GM19023 (cell line): ENCODE measurements at regions not wholly inside any gene's neighbourhood (a gene's known extent, or its start where the extent isn't known, plus 50 kb on each side); places are given as distances from the start of the nearest gene placed in this dataset.

Source experiments
- ATAC-seq: cut with Tn5 transposase; IDR thresholded peaks from one replicate; pipeline ENCODE4 v1.9.1; 2021; ENCODE audit warnings: mild to moderate bottlenecking, moderate library complexity; ENCODE audit not compliant: unreplicated experiment

DNA sequence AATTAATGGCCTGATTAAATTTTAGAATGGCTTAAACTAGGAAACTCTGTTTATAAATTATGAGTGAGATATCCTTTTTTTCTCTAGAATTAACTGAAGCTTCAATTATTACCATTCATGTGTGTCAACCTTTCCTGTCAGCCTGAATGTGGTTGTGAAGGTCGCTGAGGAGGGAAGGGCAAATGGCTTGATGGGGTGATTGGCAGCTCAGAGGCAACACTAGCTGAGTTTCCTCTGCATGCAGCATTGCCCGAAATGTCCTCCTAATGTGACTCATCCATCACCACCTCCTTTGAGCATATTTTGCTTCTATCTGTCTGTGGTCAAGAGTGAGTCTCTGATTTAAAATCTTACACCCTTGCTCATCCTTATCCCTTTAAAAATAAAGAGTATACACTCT lies 281.9 kb downstream of the TENT4A start:
- no peak for ATAC-seq

DNA sequence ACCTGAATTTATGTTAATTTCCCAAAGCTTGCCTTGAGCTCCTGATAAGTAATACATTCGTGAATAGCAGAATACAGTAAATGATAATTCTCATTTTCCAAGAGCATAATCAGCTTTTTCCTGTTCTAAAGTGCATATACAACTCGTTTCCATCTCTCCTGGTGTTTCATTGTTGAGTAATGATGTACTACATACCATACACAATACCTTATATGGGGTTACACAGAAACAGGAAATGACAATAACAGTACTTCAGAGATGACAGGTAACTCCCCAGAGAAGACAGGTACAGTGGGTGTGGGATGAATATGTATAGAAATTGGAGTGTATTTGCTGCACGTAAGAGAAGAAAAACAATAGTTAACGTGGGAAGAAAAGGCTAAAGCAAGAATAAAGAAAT lies 287.1 kb downstream of the TENT4A start:
- ATAC-seq: no peak

DNA sequence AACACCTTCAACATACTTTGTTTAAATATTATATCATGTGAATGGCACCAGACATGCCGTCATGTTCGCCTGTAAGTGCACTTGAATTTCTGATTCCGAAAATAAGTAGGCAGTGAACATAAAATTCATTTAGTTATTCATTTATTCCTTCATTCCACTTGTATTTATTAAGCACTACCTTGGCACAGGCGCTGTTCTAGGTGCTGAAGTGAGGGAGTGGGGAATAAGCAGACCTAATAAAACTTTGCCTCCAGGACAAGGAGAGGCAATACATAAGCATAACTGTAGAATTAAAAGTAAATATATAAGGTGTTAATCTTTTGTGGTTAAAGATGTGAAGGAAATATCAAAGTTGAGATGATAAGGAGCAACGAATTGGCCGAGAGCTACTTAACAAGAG lies 297.4 kb downstream of the TENT4A start:
- ATAC-seq: no peak

- ATAC-seq: no peak
Observed at GRCh38 chr5:7012057-7012456, 298.8 kb downstream of the TENT4A start.

DNA sequence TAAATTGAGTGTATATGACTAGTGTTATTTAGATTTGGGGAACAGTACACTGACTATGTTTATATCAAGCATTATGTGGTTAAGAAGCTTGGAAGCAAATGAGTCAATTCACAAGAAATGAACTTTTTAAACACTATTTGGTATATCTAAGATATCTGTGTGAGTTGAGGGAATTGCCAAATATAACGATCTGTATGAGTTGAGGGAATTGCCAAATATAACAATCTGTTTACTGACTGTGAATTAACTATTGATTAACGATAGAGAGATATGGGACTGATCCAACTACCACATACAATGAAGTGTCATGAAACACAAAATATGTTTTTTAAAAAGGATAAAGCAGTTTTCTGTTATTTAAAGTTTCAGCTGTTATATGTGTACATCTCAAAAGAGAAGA lies 301.4 kb downstream of the TENT4A start:
- ATAC-seq: no peak

- no peak for ATAC-seq
Observed at GRCh38 chr5:7015586-7016256, 302.5 kb downstream of the TENT4A start.

- ATAC-seq: no peak
Observed at GRCh38 chr5:7016999-7017747, 303.9 kb downstream of the TENT4A start.

GRCh38 chr5:7018198-7018597 lies 305.0 kb downstream of the TENT4A start:
- ATAC-seq: no peak

DNA sequence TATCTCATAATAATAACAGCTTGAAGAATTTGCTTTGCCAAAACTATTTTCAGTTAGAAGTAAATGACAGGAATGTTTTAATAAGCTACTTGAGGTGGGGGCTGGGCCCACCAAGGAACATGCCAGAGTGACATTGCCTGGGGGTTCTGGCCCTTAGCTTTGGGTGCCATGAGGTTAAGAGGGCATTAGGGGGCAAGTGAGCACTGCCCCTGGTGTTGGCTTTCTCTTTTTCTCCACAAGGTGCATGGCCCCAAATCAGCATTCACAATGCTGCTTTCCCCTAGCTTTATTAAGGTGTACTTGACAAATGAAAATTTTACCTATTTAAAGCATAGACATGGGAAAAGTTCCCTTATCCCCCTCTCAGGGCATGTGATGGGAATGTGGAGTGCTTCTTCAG lies 305.4 kb downstream of the TENT4A start:
- no peak for ATAC-seq

DNA sequence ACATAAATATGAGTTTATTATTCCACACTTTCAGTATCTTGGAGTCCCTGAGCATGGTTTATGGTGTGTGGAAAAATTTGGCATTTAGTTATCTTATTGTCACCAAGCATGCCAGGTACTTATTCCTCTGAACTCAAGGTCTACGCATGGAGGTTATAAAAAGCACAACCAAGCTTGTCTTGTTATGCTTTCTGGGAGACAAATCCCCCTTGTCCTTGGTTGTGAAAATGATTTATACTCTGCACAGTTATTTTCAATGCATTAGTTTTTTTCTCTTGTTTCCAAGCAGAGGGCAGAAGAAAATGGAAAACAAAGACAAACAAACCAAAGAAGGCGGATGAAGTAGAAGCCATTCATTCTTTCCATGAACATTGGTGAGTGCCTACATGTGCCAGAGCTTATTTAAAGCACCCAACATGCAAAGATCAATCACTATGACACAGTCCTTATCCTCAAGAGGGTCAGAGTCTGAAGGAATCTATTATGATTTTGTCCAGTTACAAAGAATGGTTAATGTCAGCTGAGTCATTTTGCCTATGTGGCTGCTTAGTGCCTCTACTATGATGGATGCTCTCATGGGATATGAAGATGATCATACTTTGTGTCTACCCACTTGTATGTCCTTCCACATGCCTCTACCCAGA lies 323.1 kb downstream of the TENT4A start:
- no peak for ATAC-seq

GRCh38 chr5:7039074-7039473 lies 325.8 kb downstream of the TENT4A start:
- ATAC-seq: no peak

DNA sequence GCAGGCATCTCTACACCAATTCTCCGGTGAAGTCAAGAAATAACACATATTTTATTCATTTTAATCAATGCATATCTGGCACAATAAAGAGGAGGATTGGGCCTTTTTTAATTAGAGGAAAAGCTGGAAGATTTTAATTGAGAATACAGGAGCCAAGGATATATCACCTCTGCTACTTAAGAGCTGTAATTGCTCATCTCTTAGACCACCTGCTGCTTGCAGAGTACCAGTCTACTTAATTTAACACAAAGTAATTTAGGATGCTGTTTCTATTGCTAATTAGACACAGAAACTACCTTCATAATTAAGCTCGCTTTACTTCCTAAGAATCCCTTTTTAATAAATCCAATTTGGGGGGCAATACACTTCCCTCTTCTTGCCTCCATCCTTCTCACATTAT lies 326.9 kb downstream of the TENT4A start:
- no peak for ATAC-seq

- ATAC-seq: no peak
Observed at GRCh38 chr5:7043797-7044196, 330.6 kb downstream of the TENT4A start.

DNA sequence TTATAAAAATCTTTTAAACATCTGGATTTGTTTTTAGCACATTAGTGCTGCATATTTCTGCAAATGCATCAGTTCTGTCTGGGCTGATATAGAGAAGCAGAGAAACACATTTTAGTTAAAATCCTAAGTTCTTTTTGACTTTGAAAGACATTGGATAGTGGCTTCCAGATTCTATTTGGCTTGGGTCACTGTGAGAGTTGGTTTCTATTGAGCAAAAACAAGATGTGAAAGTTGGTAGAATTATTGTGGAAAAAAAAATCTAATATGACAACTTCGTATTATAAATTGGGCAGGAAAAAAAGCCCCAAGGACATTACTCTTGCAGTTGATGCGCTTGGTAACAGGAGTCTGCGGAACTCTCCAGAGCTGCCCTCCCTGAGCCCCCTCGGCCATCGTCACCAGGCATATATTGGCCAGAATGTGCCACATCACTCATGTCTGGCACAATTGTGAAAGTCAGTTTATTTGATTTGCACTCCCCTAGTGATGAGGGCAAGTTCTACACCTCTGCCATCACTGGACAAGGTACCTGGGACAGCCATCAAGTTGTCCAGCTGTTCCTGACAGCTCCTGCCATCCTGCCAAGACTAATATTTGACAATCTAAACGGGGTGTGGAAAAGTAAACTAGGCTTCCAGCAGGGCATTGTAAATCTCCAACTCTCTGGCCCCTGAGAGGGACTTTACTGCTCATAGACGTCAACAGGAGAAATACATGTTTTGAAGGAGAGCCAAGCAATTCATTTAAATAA lies 334.5 kb downstream of the TENT4A start:
- ATAC-seq: no peak

GRCh38 chr5:7050986-7051385 lies 337.8 kb downstream of the TENT4A start:
- no peak for ATAC-seq

DNA sequence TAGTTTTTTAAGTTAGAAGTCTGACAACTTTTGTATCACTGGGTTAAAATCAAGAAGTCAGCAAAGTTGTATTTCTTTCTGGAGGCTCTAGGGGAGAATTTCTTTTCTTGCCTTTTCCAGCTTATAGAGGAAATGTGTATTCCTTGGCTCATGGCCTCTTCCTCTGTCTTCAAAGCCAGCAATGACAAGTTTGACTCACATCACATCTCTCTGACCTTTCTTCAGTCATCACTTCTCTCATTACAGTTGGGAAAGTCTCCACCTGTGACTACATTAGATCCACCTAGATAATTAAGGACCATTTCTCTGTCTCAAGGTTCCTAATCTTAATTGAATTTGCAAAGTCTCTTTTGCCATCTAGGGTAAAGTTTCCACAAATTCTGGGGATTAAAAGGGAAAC lies 339.9 kb downstream of the TENT4A start:
- no peak for ATAC-seq

GRCh38 chr5:7053528-7054209 lies 340.4 kb downstream of the TENT4A start:
- ATAC-seq: no peak

- ATAC-seq: no peak
Observed at GRCh38 chr5:7066471-7067235, 329.3 kb upstream of the ADCY2 start.

DNA sequence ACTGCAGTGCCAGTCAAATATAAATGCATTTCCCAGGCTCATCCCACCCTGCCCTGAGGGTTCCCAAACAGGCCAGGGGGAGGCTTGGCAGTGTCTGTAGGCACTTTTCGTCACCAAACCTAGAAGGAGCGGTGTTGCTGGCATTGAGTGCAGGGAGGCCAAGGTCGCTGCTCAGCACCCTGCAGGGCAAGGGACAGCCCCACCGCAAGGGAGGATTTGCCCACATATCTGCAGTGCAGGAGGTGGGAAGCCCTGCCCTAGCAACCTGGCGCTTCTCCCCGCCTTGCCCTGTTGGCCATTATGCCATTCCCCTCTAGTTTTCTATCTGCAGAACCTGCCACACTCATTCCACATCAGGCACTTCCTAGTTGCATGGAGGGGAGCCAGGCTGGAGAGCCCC lies 327.8 kb upstream of the ADCY2 start:
- no peak for ATAC-seq

GRCh38 chr5:7068899-7069298 lies 327.0 kb upstream of the ADCY2 start:
- no peak for ATAC-seq
